ENCODE measurements at regions not wholly inside any gene's neighbourhood (a gene's known extent, or its start where the extent isn't known, plus 50 kb on each side); places are given as distances from the start of the nearest gene placed in this dataset.
"Not testable (repeated sequence)": the region's sequence is repeated elsewhere in the genome, so short reads cannot be mapped to it uniquely, and the experiment has no call there.

GRCh38 chr3:157586293-157586692, 83.1 kb upstream of the VEPH1 start:
- TF ChIP-seq POLR2A (IDR thresholded peaks at IDR 0.05; ENCODE audit: low read depth, low read length), result no peak
- no peak for DNase-seq (ENCODE audit: insufficient read length, low spot score)
- FAIRE-seq, result no peak

DNA sequence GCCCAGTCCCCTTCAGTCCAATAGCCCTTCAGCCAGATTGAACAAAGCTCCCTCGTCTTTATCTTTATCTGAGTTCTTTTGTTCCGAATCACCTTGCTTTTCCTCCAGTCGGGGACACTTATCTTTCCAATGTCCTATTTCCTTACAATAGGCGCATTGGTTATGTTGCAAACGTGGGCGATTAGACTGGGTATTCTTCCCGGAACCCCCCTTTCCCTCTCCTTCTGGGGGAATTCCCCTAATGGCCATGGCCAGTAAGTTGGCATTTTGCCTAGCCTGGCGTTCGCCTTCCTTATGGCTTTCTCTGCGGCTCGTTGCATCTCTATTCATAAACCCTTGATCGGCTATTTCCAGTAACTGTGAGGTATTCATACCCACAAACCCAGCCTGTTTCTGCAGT, 82.2 kb upstream of the VEPH1 start:
- no peak for TF ChIP-seq POLR2A (IDR thresholded peaks at IDR 0.05; ENCODE audit: low read depth, low read length)
- FAIRE-seq (no peak), DNase-seq (ENCODE audit: insufficient read length, low spot score) (no peak)

DNA sequence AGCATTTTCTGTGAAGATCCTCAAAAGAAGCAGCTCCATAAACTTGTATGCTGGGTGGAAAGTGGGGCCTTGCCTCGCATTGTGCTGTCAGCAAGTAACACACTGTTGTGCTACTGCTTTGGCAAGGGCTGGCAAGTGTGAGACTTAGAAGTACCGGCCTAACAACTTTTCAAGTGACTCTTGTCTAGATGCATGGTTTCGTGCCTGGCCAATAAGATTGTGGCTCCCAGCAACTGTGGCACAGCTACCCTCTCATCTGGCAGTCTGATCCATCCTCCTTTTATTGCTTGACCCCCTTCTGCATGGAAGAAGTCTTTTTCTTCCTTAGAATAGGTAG, 79.4 kb upstream of the VEPH1 start:
- no peak for FAIRE-seq
- no peak for TF ChIP-seq POLR2A (IDR thresholded peaks at IDR 0.05; ENCODE audit: low read depth, low read length)
- no peak for DNase-seq (ENCODE audit: insufficient read length, low spot score)

- not testable (repeated sequence) for FAIRE-seq; DNase-seq (ENCODE audit: insufficient read length, low spot score)
Measured at GRCh38 chr3:157581956-157582636, 78.9 kb upstream of the VEPH1 start.

DNA sequence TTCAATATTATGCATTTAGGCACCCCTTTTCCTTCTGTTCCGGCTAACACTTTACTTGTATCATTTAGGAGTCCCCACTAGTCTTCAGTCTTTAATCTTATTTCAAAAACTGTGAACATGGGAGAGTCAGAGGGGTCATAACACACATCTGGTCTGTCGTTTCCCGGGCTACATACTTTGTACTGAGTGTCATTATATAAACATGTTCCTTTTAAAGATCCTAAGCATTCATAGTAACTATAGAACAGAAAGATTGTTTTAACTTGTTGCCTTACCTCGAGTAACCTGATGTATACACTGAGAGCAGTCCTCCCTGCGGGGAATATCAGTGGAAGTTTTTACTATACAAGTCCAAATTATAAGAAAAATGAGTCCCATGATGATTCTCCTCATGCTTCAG, 78.2 kb upstream of the VEPH1 start:
- FAIRE-seq, result no peak
- no peak for DNase-seq (ENCODE audit: insufficient read length, low spot score)
- no peak for TF ChIP-seq POLR2A (IDR thresholded peaks at IDR 0.05; ENCODE audit: low read depth, low read length)

DNA sequence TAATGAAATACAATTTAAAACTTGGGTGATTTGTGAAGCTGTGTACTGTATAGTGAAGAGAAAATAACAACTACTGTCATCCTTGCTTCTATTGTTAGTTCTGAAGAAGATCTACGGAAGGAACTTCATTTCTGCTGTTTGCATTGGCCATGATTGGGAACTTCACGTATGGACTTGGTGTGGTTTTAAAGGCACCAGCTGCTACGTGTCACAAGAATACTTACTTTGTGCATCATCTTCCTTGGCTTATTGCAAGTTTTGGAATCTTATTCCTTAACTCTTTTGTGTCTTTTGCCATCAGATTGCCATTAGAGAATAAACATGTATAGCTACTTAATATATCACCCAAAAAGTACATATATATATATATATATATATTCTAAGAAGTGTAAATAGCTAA, 75.0 kb upstream of the VEPH1 start:
- DNase-seq (ENCODE audit: insufficient read length, low spot score) (no peak), FAIRE-seq (no peak)
- no peak for TF ChIP-seq POLR2A (IDR thresholded peaks at IDR 0.05; ENCODE audit: low read depth, low read length)

DNA sequence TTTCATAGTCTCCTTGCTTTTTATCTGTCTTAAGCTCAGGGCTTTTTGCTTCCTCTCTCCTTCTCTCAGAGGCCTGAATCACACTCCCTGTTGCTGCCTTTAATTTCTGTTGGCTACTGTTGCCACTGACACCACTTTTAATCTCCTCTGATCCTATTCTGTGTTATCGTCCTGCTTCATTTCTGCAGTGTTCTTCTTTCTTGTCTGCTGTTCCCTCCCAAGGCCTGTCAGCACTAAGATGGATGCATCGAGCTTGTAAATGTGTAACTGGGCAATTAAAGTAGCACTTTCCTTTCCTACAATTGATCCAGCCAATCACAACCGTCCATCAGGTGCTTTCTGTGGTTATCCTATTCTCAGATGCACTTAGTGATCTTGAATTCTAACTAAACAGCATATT, 71.3 kb upstream of the VEPH1 start:
- no peak for FAIRE-seq
- TF ChIP-seq POLR2A (IDR thresholded peaks at IDR 0.05; ENCODE audit: low read depth, low read length), result no peak
- DNase-seq (ENCODE audit: insufficient read length, low spot score), result no peak

DNA sequence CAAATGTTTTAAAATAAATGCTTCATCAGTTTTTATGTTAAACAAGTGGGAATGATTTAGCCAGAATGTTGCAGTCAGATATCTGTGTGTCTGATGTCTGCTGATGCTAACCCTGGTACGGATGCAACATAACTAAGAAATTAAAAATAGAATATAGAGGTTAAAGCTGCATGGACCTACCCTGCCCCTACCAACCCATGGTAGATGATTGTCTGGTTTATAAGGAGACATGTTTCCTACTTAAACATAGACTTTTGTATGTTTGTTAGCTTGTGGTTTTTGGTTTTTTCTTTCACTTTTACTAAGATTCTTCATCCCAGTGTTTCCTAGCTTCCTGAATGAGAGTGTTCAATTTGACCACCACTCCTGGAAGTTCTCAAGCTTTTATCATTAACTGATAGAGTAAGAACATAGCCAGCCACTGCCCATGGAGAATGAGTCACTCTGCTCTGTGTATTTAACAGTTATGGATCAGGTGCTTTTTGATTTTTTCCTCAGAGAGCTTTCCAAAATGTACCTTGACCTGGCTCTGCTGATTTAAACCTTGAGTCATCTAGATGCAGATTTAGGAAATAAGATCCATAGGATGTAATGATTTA, 70.7 kb upstream of the VEPH1 start:
- FAIRE-seq (peak; percentile 33), DNase-seq (ENCODE audit: insufficient read length, low spot score) (no peak)
- TF ChIP-seq POLR2A (IDR thresholded peaks at IDR 0.05; ENCODE audit: low read depth, low read length), result no peak

DNA sequence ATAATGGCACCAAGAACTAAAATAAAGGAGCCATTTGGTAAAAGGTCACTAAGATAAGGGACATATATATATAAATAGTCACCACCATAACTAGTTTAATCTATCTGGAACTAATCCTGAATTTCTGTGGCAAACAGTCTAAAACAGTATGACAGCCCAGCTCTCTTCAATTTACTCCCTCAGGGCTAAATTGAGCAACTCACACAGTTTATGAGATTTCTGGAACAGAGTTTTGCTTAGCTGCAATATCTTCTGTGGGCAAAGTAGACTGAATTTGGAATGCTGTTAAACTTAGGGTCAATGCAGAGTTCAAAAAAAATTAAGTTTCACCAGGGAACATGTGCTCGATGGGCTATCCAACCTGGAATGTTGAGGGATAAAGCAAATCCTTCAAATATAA, 70.1 kb upstream of the VEPH1 start:
- FAIRE-seq (no peak), DNase-seq (ENCODE audit: insufficient read length, low spot score) (no peak)
- no peak for TF ChIP-seq POLR2A (IDR thresholded peaks at IDR 0.05; ENCODE audit: low read depth, low read length)

DNA sequence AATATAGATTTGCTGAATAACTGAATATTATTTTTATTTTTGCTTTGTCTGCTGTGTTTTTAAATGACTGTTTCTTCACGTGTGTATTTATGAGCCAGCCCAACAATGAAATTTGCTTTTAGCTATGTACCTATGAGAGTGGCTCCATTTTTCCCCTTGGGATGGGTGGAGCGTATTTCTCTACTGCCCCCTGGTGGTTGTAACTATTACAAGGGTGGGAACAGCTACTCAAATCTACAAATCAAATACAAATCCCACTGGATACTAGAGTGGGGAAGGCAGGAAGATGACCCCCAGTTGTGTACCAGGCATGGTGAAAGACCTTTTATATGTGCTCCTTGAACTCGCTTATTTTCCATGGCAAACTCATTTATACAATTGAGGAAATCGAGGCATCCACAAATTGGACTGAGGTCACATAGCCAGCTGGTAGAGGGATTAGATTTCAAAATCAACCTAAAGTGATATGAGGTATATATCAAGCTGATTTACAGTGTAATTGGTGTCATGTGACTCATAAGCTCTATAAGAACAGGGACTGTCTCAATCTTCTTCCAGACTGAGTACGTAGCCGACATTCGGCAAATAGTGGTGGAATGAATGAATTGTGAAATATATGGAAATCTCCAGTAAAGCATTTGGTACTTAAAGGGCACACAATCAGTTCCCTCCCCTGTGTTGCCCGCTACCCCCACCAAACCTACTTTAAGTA, 69.5 kb upstream of the VEPH1 start:
- TF ChIP-seq POLR2A (IDR thresholded peaks at IDR 0.05; ENCODE audit: low read depth, low read length), result no peak
- FAIRE-seq (peak; percentile 98), DNase-seq (ENCODE audit: insufficient read length, low spot score) (peak; percentile 12)

DNA sequence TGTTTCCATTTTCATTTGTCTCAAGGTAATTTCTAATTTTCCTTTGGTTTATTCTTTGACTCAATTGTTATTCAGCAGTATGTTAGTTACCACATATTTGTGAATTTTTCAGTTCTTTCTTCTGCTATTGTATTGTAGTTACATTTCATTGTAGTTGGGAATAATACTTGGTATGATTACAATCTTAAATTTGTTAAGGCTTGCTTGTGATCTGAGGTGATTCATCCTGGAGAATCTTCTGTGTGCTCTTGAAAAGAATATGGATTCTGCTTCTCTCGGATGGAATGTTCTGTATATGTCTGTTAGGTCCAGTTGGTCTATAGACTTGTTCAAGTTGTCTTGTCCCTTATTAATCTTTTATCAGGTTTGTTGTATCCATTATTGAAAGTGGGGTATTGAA, 63.4 kb upstream of the VEPH1 start:
- peak; percentile 66 for FAIRE-seq

GRCh38 chr3:157559401-157559800, 56.2 kb upstream of the VEPH1 start:
- DNase-seq (ENCODE audit: insufficient read length, low spot score), result no peak
- FAIRE-seq, result no peak
- no peak for TF ChIP-seq POLR2A (IDR thresholded peaks at IDR 0.05; ENCODE audit: low read depth, low read length)

More for the DNA sequence above, 63.4 kb upstream of the VEPH1 start:
- TF ChIP-seq POLR2A (IDR thresholded peaks at IDR 0.05; ENCODE audit: low read depth, low read length), result no peak
- DNase-seq (ENCODE audit: insufficient read length, low spot score), result no peak

All from H54 (cell line).